ENCODE measurements at regions not wholly inside any gene's neighbourhood (a gene's known extent, or its start where the extent isn't known, plus 50 kb on each side); places are given as distances from the start of the nearest gene placed in this dataset.

DNA sequence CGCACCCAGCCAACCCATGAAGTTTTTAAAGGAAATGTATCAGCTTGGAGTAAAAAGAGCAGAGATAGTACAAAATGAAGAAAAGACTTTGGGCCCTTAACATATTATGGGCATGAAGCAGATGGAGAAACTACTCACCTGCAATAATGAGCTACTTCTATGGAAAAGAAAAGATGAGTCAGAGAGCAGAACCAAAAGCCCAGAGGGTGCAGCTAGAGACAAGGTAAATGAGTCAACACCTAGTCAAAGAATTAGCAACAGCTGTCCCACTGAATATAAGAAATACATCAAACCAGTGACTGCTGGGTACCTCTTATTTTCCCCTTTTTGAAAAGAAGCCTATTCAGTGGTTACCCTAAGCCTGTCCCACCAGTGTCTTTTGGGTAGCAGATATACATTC is 61.8 kb downstream of the RPL27A start:
- no peak for TF ChIP-seq POLR2A (IDR thresholded peaks at IDR 0.05)
- TF ChIP-seq, protein P1, sequence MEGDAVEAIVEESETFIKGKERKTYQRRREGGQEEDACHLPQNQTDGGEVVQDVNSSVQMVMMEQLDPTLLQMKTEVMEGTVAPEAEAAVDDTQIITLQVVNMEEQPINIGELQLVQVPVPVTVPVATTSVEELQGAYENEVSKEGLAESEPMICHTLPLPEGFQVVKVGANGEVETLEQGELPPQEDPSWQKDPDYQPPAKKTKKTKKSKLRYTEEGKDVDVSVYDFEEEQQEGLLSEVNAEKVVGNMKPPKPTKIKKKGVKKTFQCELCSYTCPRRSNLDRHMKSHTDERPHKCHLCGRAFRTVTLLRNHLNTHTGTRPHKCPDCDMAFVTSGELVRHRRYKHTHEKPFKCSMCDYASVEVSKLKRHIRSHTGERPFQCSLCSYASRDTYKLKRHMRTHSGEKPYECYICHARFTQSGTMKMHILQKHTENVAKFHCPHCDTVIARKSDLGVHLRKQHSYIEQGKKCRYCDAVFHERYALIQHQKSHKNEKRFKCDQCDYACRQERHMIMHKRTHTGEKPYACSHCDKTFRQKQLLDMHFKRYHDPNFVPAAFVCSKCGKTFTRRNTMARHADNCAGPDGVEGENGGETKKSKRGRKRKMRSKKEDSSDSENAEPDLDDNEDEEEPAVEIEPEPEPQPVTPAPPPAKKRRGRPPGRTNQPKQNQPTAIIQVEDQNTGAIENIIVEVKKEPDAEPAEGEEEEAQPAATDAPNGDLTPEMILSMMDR (IDR thresholded peaks at IDR 0.05): no peak
